GM11168 (cell line): ENCODE measurements at regions not wholly inside any gene's neighbourhood (a gene's known extent, or its start where the extent isn't known, plus 50 kb on each side); places are given as distances from the start of the nearest gene placed in this dataset.

Source experiments
- in situ Hi-C: fragments of 300-500 bp; cut with MboI; formaldehyde crosslinking; loops from one replicate; pipeline ENCODE4 v1.12.0; 2022; ENCODE audit warnings: low sequenced_read_pairs; ENCODE audit not compliant: unreplicated experiment

GRCh38 chr2:156112323-156112722 lies 220.2 kb downstream of the NR4A2 start:
- in situ Hi-C loops: no loop called here

GRCh38 chr2:156110890-156111289 lies 221.6 kb downstream of the NR4A2 start:
- in situ Hi-C loops: no loop called here

GRCh38 chr2:156099382-156099781 lies 233.1 kb downstream of the NR4A2 start:
- in situ Hi-C loops: no loop called here

GRCh38 chr2:156098506-156098905 lies 234.0 kb downstream of the NR4A2 start:
- in situ Hi-C loops: no loop called here

- in situ Hi-C loops: no loop called here
These were observed 243.9 kb downstream of the NR4A2 start for GRCh38 chr2:156088587-156088986.

GRCh38 chr2:156087875-156088274 lies 244.6 kb downstream of the NR4A2 start:
- in situ Hi-C loops: no loop called here

- in situ Hi-C loops: no loop called here
These were observed 248.6 kb downstream of the NR4A2 start for GRCh38 chr2:156083763-156084493.

- in situ Hi-C loops: no loop called here
These were observed 252.7 kb downstream of the NR4A2 start for GRCh38 chr2:156079845-156080244.

GRCh38 chr2:156077041-156077742 lies 255.3 kb downstream of the NR4A2 start:
- in situ Hi-C loops: no loop called here

GRCh38 chr2:156065912-156066311 lies 266.6 kb downstream of the NR4A2 start:
- in situ Hi-C loops: no loop called here

GRCh38 chr2:156064540-156064939 lies 268.0 kb downstream of the NR4A2 start:
- in situ Hi-C loops: no loop called here

- in situ Hi-C loops: no loop called here
These were observed 274.9 kb downstream of the NR4A2 start for GRCh38 chr2:156057647-156058046.

- in situ Hi-C loops: no loop called here
These were observed 277.5 kb downstream of the NR4A2 start for GRCh38 chr2:156054983-156055382.

GRCh38 chr2:156046900-156047299 lies 285.6 kb downstream of the NR4A2 start:
- in situ Hi-C loops: no loop called here

GRCh38 chr2:156042895-156043294 lies 289.6 kb downstream of the NR4A2 start:
- in situ Hi-C loops: no loop called here

- in situ Hi-C loops: no loop called here
These were observed 294.5 kb downstream of the NR4A2 start for GRCh38 chr2:156038021-156038420.

- in situ Hi-C loops: no loop called here
These were observed 295.0 kb downstream of the NR4A2 start for GRCh38 chr2:156037482-156037881.

- in situ Hi-C loops: no loop called here
These were observed 301.4 kb downstream of the NR4A2 start for GRCh38 chr2:156031121-156031520.

- in situ Hi-C loops: no loop called here
These were observed 309.2 kb downstream of the NR4A2 start for GRCh38 chr2:156023229-156023869.

GRCh38 chr2:156021146-156022040 lies 311.1 kb downstream of the NR4A2 start:
- in situ Hi-C loops: no loop called here
